Right lung (tissue), 2 donors: ENCODE measurements at regions not wholly inside any gene's neighbourhood (a gene's known extent, or its start where the extent isn't known, plus 50 kb on each side); places are given as distances from the start of the nearest gene placed in this dataset.
"Not testable (repeated sequence)": the region's sequence is repeated elsewhere in the genome, so short reads cannot be mapped to it uniquely, and the experiment has no call there.

Source experiments
- DNase-seq, 2 donors: peaks; one replicate each; pipeline ENCODE4 v3.0.0-alpha.2; 2013

- DNase-seq, result no peak
These were observed 237.2 kb downstream of the ASMT start for GRCh38 chrX:1852082-1852481.

DNA sequence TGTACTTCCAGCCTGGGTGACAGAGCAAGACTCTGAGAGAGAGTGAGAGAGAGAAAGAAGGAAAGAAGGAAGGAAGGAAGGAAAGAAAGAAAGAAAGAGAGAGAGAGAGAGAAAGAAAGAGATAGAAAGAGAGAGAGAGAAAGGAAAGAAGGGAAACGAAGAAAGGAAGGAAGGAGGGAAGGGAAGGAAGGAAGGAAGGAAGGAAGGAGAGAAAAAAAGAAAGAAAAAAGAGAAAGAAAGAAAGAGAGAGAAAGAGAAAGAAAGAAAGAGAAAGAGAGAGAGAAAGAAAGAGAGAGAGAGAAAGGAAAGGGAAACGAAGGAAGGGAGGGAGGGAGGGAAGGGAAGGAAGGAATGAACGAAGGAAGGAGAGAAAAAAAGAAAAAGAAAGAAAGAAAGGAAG, 238.6 kb downstream of the ASMT start:
- no peak for DNase-seq

- no peak for DNase-seq
These were observed 239.1 kb downstream of the ASMT start for GRCh38 chrX:1853916-1854315.

- not testable (repeated sequence) for DNase-seq
These were observed 240.0 kb downstream of the ASMT start for GRCh38 chrX:1854861-1855260.

DNA sequence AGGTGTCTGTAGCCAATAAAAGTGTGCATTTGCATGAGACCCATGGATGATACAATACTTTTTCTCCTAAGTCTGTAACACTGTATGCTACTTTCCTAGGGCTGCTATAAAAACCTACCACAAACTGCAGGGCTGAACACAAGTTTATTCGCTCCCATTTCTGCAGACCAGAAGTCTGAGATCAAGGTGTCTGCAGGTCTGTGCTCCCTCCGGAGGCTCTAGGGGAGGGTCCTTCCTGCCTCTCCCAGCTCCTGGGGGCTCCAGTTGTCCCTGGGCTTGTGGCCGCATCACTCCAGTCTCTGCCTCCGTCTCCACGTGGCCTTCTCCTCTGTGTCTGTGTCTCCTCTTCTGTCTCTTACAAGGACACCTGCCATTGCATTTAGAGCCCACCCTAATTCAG, 244.4 kb downstream of the ASMT start:
- DNase-seq, result not testable (repeated sequence)

DNA sequence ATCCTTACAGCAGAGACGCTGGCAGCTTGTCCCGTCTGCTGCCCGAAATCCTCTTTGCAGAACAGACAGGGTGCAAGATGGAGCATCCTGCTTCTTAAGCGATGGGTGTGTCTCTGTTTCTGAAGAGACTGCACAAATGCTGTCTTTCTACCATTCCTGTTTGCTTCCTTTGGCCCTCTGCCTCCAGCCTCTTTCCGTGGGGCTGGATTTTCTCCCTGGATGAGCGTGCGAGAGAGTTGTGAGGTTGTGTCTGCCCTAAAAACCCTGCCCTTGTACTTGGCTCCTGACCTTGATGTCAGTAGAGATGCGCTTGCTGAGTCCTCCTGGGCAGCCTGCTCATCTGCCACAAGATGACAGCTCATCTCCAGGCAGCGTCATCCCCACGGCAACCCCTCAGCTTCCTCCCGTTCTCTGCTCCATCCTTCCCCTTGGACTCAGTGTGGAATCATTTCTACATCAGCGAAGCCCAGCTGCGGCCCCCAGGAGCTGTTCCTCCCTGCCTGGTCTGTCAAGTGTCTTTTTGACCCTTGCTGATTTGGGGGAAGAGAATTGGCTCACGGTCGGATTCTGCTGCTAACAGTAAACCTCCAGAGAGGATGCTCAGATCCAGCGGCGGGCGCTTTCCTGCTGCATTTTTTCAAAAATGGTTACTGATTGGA, 246.2 kb downstream of the ASMT start:
- DNase-seq, result no peak

GRCh38 chrX:1863995-1864394, 249.1 kb downstream of the ASMT start:
- not testable (repeated sequence) for DNase-seq

GRCh38 chrX:1870421-1870820, 255.6 kb downstream of the ASMT start:
- no peak for DNase-seq

DNA sequence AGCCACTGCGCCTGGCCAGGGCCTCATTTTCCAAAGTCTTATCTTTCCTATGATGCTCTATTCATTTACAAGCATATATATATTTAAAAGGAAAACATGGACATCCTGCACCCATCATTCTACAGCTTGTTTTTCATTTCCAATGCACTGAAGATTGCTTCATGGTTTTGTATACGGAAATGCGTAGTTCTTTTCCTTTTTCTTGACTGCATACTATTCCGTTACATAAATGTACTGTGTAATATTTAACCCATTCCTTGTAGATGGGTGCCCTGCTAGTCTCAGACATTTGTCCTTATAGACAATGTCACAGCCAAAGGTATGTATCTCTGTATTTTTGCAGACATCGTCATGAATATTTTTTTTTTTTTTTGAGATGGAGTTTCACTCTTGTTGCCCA, 257.0 kb downstream of the ASMT start:
- DNase-seq, result no peak

GRCh38 chrX:1873671-1874070, 258.8 kb downstream of the ASMT start:
- no peak for DNase-seq

GRCh38 chrX:1874416-1874815, 259.6 kb downstream of the ASMT start:
- DNase-seq, result no peak

DNA sequence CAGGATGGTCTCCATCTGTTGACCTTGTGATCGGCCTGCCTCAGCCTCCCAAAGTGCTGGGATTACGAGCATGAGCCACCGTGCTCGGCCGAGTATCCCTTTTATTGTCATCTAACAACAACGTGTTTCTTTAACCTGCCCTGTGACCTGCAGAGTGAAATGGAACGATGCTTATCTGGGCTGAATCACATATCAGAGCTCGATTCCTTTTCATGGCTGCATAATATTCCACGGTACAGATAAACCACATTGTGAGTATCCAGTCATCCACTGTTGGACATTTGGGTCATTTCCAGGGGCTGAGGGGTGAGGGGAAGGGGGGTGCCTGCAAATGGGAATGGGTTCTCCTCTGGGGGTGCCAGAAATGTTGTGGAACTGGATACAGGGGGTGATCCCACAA, 260.0 kb downstream of the ASMT start:
- no peak for DNase-seq

DNA sequence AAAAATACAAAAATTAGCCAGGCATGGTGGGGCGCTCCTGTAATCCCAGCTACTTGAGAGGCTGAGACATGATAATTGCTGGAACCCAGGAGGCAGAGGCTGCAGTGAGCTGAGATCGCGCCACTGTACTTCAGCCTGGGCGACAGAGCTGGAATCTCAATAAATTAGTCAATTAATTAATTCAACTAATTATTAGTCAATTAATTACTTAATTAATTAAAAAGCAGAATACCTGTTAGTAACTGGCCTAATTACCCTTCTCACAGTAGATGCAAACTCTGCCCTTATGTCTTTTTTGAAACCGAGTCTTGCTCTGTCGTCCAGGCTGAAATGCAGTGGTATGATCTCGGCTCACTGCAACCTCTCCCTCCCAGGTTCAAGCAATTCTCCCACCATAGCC, 261.2 kb downstream of the ASMT start:
- DNase-seq, result no peak

DNA sequence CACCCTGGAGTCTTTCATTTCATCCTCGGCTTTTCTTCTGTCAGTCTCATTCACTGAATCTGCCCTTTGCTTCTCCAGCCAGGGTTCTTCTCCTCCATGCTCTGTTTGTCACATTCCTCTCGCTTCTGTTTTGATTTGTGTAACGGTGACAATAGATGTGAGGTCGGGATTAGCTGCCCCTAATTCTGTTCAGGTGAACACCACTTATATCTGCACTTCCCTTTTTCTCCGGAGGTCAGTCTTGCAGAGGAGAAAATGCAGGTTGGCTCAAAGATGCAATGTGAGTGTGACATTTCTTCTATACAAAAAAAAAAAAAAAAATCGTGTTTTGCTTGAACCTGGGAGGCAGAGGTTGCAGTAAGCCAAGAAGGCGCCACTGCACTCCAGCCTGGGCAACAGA, 262.9 kb downstream of the ASMT start:
- DNase-seq, result no peak

DNA sequence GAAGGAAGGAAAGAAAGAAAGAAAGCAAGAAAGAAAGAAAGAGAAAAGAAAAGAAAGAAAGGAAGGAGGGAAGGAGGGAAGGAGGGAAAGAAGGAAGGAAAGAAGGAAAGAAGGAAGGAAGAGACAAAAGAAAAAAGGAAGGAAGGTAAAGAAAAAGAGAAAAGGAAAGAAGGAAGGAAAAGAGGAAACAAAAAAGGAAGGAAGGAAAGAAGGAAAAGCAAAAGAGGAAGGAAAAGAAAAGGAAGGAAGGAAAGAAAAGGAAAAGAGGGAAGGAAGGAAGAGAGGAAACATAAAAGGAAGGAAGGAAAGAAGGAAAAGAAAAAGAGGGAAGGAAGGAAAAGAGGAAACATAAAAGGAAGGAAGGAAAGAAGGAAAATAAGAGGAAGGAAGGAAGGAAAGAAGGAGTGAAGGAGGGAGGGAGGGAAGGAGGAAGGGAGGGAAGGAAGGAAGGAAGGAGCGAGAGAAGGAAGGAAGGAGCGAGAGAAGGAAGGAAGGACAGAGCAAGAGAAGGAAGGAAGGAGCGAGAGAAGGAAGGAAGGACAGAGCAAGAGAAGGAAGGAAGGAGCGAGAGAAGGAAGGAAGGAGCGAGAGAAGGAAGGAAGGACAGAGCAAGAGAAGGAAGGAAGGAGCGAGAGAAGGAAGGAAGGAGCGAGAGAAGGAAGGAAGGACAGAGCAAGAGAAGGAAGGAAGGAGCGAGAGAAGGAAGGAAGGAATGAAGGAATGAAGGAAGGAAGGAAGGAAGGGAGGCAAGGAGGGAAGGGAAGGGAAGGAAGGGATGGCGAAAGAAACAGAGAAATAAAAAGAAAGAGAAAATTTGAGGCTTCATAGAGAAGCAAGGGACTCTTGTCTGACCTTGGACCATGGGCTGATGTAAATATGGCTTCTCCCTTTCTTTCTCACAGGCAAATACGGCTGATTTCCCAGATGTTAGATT, 266.3 kb downstream of the ASMT start:
- DNase-seq, result not testable (repeated sequence)

- DNase-seq, result no peak
These were observed 268.9 kb downstream of the ASMT start for GRCh38 chrX:1883772-1884171.

DNA sequence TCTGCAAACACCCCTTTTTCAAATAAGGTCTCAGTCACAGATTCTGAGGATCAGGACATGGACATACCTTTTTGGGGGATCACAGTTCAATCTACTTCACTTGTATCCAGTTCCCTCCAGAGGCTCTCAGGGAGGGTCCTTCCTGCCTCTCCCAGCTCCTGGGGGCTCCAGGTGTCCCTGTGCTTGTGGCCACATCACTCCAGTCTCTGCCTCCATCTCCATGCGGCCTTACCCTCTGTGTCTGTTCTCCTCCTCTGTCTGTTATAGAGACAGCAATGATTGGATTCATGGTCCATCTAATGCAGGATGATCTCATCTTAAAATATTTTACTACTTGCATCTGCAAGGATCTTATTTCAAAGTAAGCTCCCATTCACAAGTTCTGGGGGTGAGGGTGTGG, 269.6 kb downstream of the ASMT start:
- no peak for DNase-seq

- no peak for DNase-seq
These were observed 270.3 kb downstream of the ASMT start for GRCh38 chrX:1885116-1885515.

DNA sequence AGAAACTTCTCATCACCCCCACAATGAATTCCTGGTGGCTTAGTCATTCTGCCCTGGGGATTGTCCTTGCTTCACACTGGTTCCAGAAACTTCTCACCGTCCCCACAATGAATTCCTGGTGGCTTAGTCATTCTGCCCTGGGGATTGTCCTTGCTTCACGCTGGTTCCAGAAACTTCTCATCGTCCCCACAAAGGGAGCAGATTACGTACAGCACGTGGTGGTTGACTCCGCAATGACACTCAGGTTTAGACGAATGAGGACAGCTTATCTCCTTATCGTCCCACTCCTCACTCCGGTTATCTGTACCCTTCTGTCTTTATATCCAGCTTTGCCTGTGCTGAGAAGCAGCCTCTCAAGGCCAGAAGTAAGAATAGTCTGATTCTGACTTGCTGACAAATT, 273.4 kb downstream of the ASMT start:
- not testable (repeated sequence) for DNase-seq

- DNase-seq, result no peak
These were observed 279.1 kb downstream of the ASMT start for GRCh38 chrX:1894026-1894294.

DNA sequence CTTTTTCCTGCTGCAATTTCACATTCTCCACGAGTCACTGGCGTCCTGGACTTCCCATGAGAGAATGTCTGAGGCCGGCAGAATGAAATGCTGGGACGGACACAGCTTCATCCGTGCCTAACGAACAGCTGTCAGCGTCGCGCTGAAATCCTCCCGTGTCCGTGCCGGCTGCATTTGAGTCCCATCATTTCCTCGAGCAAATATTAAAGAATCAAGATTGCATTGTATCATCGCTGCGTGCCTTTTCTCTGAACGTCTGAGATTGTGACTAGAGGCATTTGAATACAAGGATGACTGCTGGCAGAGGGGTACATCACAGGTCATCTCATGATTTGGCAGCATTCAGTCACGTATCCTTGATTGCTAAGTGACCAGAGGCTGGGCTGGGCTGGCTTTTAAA, 279.9 kb downstream of the ASMT start:
- DNase-seq, result no peak

DNA sequence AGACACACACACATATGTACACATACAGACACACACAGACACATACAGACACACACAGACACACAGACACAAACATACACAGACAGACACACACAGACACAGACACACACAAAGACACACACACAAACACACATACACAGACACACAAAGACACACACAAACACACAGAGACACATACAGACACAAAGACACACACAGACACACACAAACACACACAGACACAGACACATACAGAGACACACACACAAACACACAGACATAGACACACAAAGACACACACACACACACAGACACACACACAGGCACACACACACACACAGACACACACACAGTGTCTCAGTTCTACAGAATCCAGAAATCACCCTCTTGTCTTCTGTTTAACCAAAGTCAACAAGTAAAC, 280.7 kb downstream of the ASMT start:
- no peak for DNase-seq

DNA sequence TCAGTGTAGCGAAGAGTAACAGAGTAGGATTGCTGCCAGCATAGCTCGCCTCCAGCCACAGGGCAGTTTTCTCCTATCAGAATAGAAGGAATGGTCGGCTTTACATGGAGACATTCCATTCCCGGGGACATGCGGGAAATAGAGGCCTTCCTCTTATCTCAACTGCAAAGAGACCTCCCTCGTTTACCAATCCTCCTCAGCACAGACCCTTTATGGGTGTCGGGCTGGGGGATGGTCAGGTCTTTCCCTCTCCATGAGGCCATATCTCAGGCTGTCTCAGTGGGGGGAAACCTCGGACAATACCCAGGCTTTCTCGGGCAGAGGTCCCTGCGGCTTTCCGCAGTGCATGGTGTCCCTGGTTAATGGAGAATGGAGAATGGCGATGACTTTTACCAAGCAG, 285.0 kb downstream of the ASMT start:
- DNase-seq, result no peak

GRCh38 chrX:1902901-1903235, 288.0 kb downstream of the ASMT start:
- DNase-seq, result no peak
